ENCODE measurements at regions not wholly inside any gene's neighbourhood (a gene's known extent, or its start where the extent isn't known, plus 50 kb on each side); places are given as distances from the start of the nearest gene placed in this dataset.

DNA sequence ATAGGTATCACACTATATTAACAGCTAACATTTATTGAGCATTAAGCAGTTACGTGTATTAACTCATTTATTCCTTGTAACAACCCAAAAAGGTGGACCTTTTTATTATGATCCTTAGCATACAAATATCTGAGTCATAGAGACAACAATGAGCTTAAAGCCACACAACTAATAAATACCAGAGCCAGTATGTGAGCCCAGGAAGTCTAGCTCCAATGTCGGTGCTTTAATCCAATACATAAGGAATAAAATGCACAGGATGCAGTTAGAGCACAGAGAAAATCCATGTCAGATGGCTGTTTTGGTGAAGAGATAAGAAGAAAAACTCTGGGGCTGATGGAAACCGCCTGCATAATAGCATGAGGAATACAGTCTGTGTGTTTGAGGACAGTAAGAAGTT is 888.6 kb downstream of the TMTC2 start:
- no peak for TF ChIP-seq TAF1 (IDR thresholded peaks at IDR 0.05; ENCODE audit: borderline replicate concordance, insufficient read depth, low read length)
- no peak for TF ChIP-seq REST (IDR thresholded peaks at IDR 0.05; ENCODE audit: insufficient read depth in 1 of 2, low read depth in 2 of 2, low read length in 2 of 2)
- TF ChIP-seq SIN3A (IDR thresholded peaks at IDR 0.05; ENCODE audit: borderline replicate concordance, insufficient read depth, low read length), result no peak
- no peak for TF ChIP-seq POLR2AphosphoS5 (IDR thresholded peaks at IDR 0.05; ENCODE audit: low read depth, low read length)
- TF ChIP-seq FOXP2 (optimal IDR thresholded peaks at IDR 0.05; ENCODE audit: borderline replicate concordance, extremely low read depth, extremely low read length, insufficient read depth), result no peak

DNA sequence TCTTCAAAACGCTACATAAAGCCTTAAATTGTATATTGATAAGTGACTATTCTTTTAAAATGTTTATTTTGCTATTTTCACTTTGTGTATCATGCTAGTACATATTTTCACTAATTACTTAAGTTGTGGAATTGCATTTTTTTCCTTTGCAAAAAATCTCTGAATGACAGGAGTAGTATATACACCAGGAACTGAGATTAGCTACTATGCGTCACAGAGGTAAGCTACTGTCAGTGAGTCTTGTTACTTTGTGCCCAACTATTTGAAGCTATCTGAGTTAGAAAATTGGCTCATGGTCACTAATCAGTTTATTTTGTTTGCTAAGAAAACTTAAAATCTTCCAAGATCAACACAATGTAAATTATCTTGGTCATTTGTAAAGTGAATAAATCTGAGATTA is 887.4 kb downstream of the TMTC2 start:
- TF ChIP-seq FOXP2 (optimal IDR thresholded peaks at IDR 0.05; ENCODE audit: borderline replicate concordance, extremely low read depth, extremely low read length, insufficient read depth) (no peak), REST (IDR thresholded peaks at IDR 0.05; ENCODE audit: insufficient read depth in 1 of 2, low read depth in 2 of 2, low read length in 2 of 2) (no peak), POLR2AphosphoS5 (IDR thresholded peaks at IDR 0.05; ENCODE audit: low read depth, low read length) (no peak), SIN3A (IDR thresholded peaks at IDR 0.05; ENCODE audit: borderline replicate concordance, insufficient read depth, low read length) (no peak), TAF1 (IDR thresholded peaks at IDR 0.05; ENCODE audit: borderline replicate concordance, insufficient read depth, low read length) (no peak)

GRCh38 chr12:83573671-83574070 is 887.0 kb downstream of the TMTC2 start:
- TF ChIP-seq REST (IDR thresholded peaks at IDR 0.05; ENCODE audit: insufficient read depth in 1 of 2, low read depth in 2 of 2, low read length in 2 of 2), result no peak
- TF ChIP-seq FOXP2 (optimal IDR thresholded peaks at IDR 0.05; ENCODE audit: borderline replicate concordance, extremely low read depth, extremely low read length, insufficient read depth), result no peak
- no peak for TF ChIP-seq SIN3A (IDR thresholded peaks at IDR 0.05; ENCODE audit: borderline replicate concordance, insufficient read depth, low read length)

DNA sequence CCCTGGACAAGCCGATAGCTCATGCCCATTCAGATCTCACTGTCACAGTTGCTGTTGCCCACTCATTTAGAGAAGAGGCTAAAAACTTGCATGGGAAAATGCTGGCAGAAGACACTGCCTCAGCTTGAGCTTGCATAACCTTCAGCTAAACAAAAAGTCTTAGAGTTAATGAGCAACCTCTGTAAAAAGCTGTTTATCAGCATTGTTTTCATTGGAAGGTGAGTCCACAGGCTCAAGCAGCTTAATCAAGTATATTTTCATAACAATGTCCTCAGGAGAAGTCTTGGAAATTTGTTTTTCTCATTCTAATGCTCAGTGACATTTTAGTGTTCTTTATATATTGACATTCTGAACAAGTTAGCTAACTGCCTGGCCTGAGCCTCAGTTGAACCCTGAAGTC is 872.9 kb downstream of the TMTC2 start:
- TF ChIP-seq SIN3A (IDR thresholded peaks at IDR 0.05; ENCODE audit: borderline replicate concordance, insufficient read depth, low read length) (no peak), REST (IDR thresholded peaks at IDR 0.05; ENCODE audit: insufficient read depth in 1 of 2, low read depth in 2 of 2, low read length in 2 of 2) (no peak), FOXP2 (optimal IDR thresholded peaks at IDR 0.05; ENCODE audit: borderline replicate concordance, extremely low read depth, extremely low read length, insufficient read depth) (no peak), POLR2AphosphoS5 (IDR thresholded peaks at IDR 0.05; ENCODE audit: low read depth, low read length) (no peak), TAF1 (IDR thresholded peaks at IDR 0.05; ENCODE audit: borderline replicate concordance, insufficient read depth, low read length) (no peak)

DNA sequence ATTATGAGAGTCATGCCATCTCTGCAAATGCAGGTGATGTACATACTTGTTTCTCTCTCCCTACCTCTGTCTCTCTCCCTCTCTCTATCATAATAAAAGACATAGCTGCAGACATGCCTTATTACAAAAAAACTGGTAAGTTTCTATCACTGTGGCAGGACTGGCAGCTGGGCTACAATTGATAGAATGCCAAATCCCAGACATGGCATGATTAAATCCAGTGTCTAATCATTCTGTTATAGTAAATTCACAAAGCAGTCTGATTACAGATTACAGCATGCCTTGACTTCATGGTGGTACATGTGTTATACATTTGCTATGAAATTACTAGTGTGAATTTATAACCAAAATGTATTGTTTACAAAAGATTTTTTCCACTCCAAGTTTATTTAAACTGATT is 854.7 kb downstream of the TMTC2 start:
- no peak for TF ChIP-seq SIN3A (IDR thresholded peaks at IDR 0.05; ENCODE audit: borderline replicate concordance, insufficient read depth, low read length)
- TF ChIP-seq FOXP2 (optimal IDR thresholded peaks at IDR 0.05; ENCODE audit: borderline replicate concordance, extremely low read depth, extremely low read length, insufficient read depth), result no peak
- no peak for TF ChIP-seq POLR2AphosphoS5 (IDR thresholded peaks at IDR 0.05; ENCODE audit: low read depth, low read length)
- TF ChIP-seq TAF1 (IDR thresholded peaks at IDR 0.05; ENCODE audit: borderline replicate concordance, insufficient read depth, low read length), result no peak

All from PFSK-1 (cell line).